Loucy (cell line): ENCODE measurements at regions not wholly inside any gene's neighbourhood (a gene's known extent, or its start where the extent isn't known, plus 50 kb on each side); places are given as distances from the start of the nearest gene placed in this dataset.

Experiments used
- CTCF ChIP-seq: fragments of 200-600 bp; sonication (generic); conservative IDR thresholded peaks from 2 replicates; pipeline ENCODE4 v1.5.1; 2014; ENCODE audit warnings: mild to moderate bottlenecking, antibody characterized with exemption, low read length
- EZH2phosphoT487 ChIP-seq: fragments of 200-600 bp; IDR thresholded peaks from 2 replicates; pipeline ENCODE4 v1.6.1; 2018; ENCODE audit warnings: antibody characterized with exemption, mild to moderate bottlenecking, moderate library complexity, borderline replicate concordance

- TF ChIP-seq CTCF (no peak), EZH2phosphoT487 (no peak)
Observed at GRCh38 chr5:90248640-90249039, 160.9 kb downstream of the CETN3 start.
